Right atrium auricular region (tissue), 2 donors: ENCODE measurements at regions not wholly inside any gene's neighbourhood (a gene's known extent, or its start where the extent isn't known, plus 50 kb on each side); places are given as distances from the start of the nearest gene placed in this dataset.

Experiments used
- DNase-seq: peaks from one replicate; pipeline ENCODE4 v3.0.0-alpha.2; 2019; ENCODE audit warnings: low spot score
- H3K27ac ChIP-seq, 2 donors: fragments of 200-600 bp; sonication (generic); 1 replicate in 1 of 2; 2 replicates in 1 of 2; pipeline ENCODE4 v1.5.1; 2016 to 2019
- H3K27me3 ChIP-seq, 2 donors: fragments of 200-600 bp; sonication (generic); one replicate each; pipeline versions ENCODE4 v1.5.1 to v1.6.0; 2017 to 2019
- H3K36me3 ChIP-seq: fragments of 200-600 bp; sonication (generic); one replicate; pipeline ENCODE4 v1.5.1; 2016
- H3K4me1 ChIP-seq, 2 donors: fragments of 200-600 bp; sonication (generic); one replicate each; pipeline versions ENCODE4 v1.5.1 to v1.6.0; 2017 to 2019
- H3K4me3 ChIP-seq, 2 donors: fragments of 200-600 bp; sonication (generic); 1 replicate in 1 of 2; 2 replicates in 1 of 2; pipeline ENCODE4 v1.5.1; 2017 to 2019; ENCODE audit warnings: mild to moderate bottlenecking in 1 of 2, moderate library complexity in 1 of 2
- H3K9me3 ChIP-seq, 2 donors: fragments of 200-600 bp; sonication (generic); one replicate each; pipeline ENCODE4 v1.5.1; 2019
- CTCF ChIP-seq, 2 donors: fragments of 200-600 bp; sonication (generic); IDR thresholded peaks; one replicate each; pipeline ENCODE4 v1.5.1; 2019; ENCODE audit warnings: antibody characterized with exemption in 2 of 2

- H3K27ac ChIP-seq = no peak overlapping the region
- H3K36me3 ChIP-seq = no peaks in the 10 kb centered on the region
- no peaks in the 10 kb centered on the region for H3K27me3 ChIP-seq
- no peak for TF ChIP-seq CTCF (IDR thresholded peaks at IDR 0.05)
- no peak overlapping the region for H3K4me3 ChIP-seq
- peak; percentile 52 for DNase-seq
- H3K4me1 ChIP-seq = no peaks in the 10 kb centered on the region
- H3K9me3 ChIP-seq = no peaks in the 10 kb centered on the region
Measured at GRCh38 chr13:111859354-111860230, 207.4 kb upstream of the SOX1 start.

DNA sequence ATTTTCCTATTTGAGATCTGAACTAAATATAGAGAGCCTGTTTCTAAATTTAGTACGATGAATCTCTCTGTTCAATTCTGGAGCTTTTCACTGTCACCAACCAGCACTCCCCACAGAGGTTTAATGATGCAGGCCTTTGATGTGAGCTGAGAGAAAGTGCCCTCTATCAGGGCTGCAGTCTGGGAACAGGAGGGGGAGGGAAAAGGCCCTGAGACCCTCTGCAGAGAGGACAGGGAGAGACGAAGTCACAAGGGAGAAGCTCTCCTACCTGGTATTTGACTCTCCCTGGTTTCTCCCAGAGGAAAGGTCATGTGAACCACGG is 206.8 kb upstream of the SOX1 start:
- no peak overlapping the region for H3K27ac ChIP-seq
- no peaks in the 10 kb centered on the region for H3K27me3 ChIP-seq
- no peak for DNase-seq
- no peaks in the 10 kb centered on the region for H3K36me3 ChIP-seq
- no peak overlapping the region for H3K4me3 ChIP-seq
- no peak for TF ChIP-seq CTCF (IDR thresholded peaks at IDR 0.05)
- H3K9me3 ChIP-seq = no peaks in the 10 kb centered on the region
- no peaks in the 10 kb centered on the region for H3K4me1 ChIP-seq

GRCh38 chr13:111861319-111861718 is 205.6 kb upstream of the SOX1 start:
- TF ChIP-seq CTCF (IDR thresholded peaks at IDR 0.05) = no peak

DNA sequence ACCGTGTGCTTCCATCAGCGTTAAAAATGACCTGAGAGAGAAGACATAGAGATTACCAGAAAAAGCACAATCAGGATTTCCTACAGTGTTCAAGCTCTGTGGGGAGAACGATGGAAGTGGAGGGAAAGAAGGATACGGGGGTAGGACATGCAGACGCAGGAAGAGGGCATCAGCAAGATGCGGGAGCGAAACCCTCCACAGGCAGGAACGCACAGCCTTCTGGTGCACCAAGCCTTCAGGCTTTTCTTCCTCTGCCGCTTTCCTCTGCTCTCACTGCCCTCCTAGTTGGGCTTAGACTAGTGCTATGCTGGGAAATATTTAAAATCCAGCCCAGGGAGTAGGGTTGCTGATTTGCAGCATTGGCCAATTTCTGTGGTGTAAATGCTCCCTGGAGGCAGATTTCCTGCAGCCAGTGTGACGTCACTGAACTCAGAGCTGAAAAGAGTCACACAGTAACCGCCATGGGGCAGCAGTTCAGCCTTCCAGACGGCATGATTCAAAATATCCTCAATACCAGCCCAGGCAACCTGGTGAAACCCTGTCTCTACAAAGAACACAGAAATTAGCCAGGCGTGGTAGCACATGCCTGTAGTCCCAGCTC is 205.1 kb upstream of the SOX1 start:
- no peaks in the 10 kb centered on the region for H3K4me1 ChIP-seq
- no peak for DNase-seq
- no peak overlapping the region for H3K4me3 ChIP-seq
- H3K9me3 ChIP-seq = no peaks in the 10 kb centered on the region
- H3K36me3 ChIP-seq = no peaks in the 10 kb centered on the region
- H3K27me3 ChIP-seq = no peaks in the 10 kb centered on the region
- no peak for TF ChIP-seq CTCF (IDR thresholded peaks at IDR 0.05)
- H3K27ac ChIP-seq = no peak overlapping the region

More at GRCh38 chr13:111861319-111861718, 205.6 kb upstream of the SOX1 start:
- no peak for DNase-seq
- no peak overlapping the region for H3K27ac ChIP-seq
- H3K4me3 ChIP-seq = no peak overlapping the region
- H3K36me3 ChIP-seq = no peaks in the 10 kb centered on the region
- H3K27me3 ChIP-seq = no peaks in the 10 kb centered on the region
- no peaks in the 10 kb centered on the region for H3K4me1 ChIP-seq
- no peaks in the 10 kb centered on the region for H3K9me3 ChIP-seq

- no peaks in the 10 kb centered on the region for H3K27me3 ChIP-seq
- no peaks in the 10 kb centered on the region for H3K36me3 ChIP-seq
- H3K27ac ChIP-seq = no peak overlapping the region
- no peak overlapping the region for H3K4me3 ChIP-seq
- no peaks in the 10 kb centered on the region for H3K4me1 ChIP-seq
- DNase-seq = peak; percentile 44
- TF ChIP-seq CTCF (IDR thresholded peaks at IDR 0.05) = no peak
- no peaks in the 10 kb centered on the region for H3K9me3 ChIP-seq
Measured at GRCh38 chr13:111862836-111863815, 203.8 kb upstream of the SOX1 start.
